ENCODE measurements at regions not wholly inside any gene's neighbourhood (a gene's known extent, or its start where the extent isn't known, plus 50 kb on each side); places are given as distances from the start of the nearest gene placed in this dataset.
"Not testable (repeated sequence)": the region's sequence is repeated elsewhere in the genome, so short reads cannot be mapped to it uniquely, and the experiment has no call there.

DNA sequence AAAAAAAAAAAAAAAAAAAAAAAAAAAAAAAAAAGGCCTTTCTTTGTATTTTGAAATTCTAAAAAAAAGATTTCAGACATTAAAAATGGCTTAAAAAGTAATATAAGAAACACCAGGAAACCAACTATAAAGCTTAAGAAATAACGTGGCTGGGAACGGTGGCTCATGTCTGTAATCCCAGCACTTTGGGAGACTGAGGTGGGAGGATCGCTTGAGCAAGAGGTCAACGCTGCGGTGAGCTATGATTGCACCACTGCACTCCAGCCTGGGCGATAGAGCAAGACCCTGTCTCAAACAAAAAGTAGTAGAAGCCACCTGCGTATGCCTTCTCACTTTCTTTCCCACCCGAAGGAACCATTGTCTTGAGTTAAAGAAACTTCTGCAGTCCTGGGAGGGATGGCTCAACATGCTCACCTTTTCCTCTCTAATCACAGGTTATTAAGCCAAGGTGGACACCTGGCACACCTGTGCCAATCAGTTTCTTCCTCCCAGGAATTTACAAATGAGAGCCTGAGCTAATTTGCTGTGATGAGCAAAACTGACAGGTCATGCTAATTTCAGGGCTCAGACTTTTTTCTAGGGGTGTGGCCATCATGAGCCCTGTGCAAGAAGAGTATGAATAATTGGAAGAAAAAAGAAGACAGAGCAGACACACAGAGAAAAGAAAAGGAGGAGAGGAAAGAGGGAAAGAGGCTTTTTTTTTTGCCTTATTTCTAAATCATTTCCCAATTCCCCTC is 72.0 kb upstream of the PARD3 start:
- Mint-ChIP-seq H3K4me3 (no peak overlapping the region), H3K36me3 (no peaks in the 10 kb centered on the region), H3K9me3 (peaks cover 0 to under 1% (median 0%) of the 10 kb centered on the region in 11 donors), H3K27me3 (peaks cover 0 to 8% (median 5%) of the 10 kb centered on the region in 5 donors), H3K4me1 (peaks cover 0 to 6% (median 0%) of the 10 kb centered on the region in 7 donors), H3K27ac (no peak overlapping the region)
- Histone ChIP-seq H3K36me3 (ENCODE audit: control insufficient read depth in 2 of 3, insufficient read depth in 3 of 3, low read length in 3 of 3) (no peaks in the 10 kb centered on the region), H3K27ac (ENCODE audit: low read depth, low read length) (no peak overlapping the region), H3K4me3 (ENCODE audit: low read length) (no peak overlapping the region), H3K27me3 (ENCODE audit: control insufficient read depth in 2 of 2, insufficient read depth in 2 of 2, low read length in 2 of 2) (no peaks in the 10 kb centered on the region), H3K4me1 (ENCODE audit: control insufficient read depth in 2 of 2, insufficient read depth in 2 of 2, low read length in 2 of 2) (no peaks in the 10 kb centered on the region), H3K9me3 (ENCODE audit: control insufficient read depth in 2 of 3, low read length in 3 of 3) (no peaks in the 10 kb centered on the region)
- ChIA-PET POLR2A (no interaction called here), CTCF (no interaction called here)
- intact Hi-C loops (cut with micrococcal nuclease): no loop called here
- ATAC-seq (no peak), DNase-seq (no peak)

GRCh38 chr10:34885898-34886297 is 70.8 kb upstream of the PARD3 start:
- POLR2A ChIA-PET: no interaction called here
- Histone ChIP-seq H3K4me3 (ENCODE audit: low read length) (no peak overlapping the region), H3K4me1 (ENCODE audit: control insufficient read depth in 2 of 2, insufficient read depth in 2 of 2, low read length in 2 of 2) (no peaks in the 10 kb centered on the region), H3K9me3 (ENCODE audit: control insufficient read depth in 2 of 3, low read length in 3 of 3) (no peaks in the 10 kb centered on the region), H3K36me3 (ENCODE audit: control insufficient read depth in 2 of 3, insufficient read depth in 3 of 3, low read length in 3 of 3) (no peaks in the 10 kb centered on the region), H3K27ac (ENCODE audit: low read depth, low read length) (no peak overlapping the region), H3K27me3 (ENCODE audit: control insufficient read depth in 2 of 2, insufficient read depth in 2 of 2, low read length in 2 of 2) (no peaks in the 10 kb centered on the region)
- Mint-ChIP-seq H3K36me3 (no peaks in the 10 kb centered on the region), H3K27ac (no peak overlapping the region), H3K9me3 (no peaks in the 10 kb centered on the region), H3K4me1 (peaks cover 0 to 6% (median 0%) of the 10 kb centered on the region in 7 donors), H3K27me3 (peaks cover 0 to 8% (median 5%) of the 10 kb centered on the region in 5 donors), H3K4me3 (no peak overlapping the region)
- CTCF ChIA-PET: no interaction called here
- intact Hi-C loops (cut with micrococcal nuclease): no loop called here
- ATAC-seq (no peak), DNase-seq (no peak)

- H3K4me1 Mint-ChIP-seq: peaks cover 0 to 6% (median 0%) of the 10 kb centered on the region in 7 donors
- POLR2A ChIA-PET: no interaction called here
- H3K4me3 Mint-ChIP-seq: no peak overlapping the region
- Histone ChIP-seq H3K9me3 (ENCODE audit: control insufficient read depth in 2 of 3, low read length in 3 of 3) (no peaks in the 10 kb centered on the region), H3K4me1 (ENCODE audit: control insufficient read depth in 2 of 2, insufficient read depth in 2 of 2, low read length in 2 of 2) (no peaks in the 10 kb centered on the region), H3K27ac (ENCODE audit: low read depth, low read length) (no peak overlapping the region), H3K36me3 (ENCODE audit: control insufficient read depth in 2 of 3, insufficient read depth in 3 of 3, low read length in 3 of 3) (no peaks in the 10 kb centered on the region), H3K27me3 (ENCODE audit: control insufficient read depth in 2 of 2, insufficient read depth in 2 of 2, low read length in 2 of 2) (no peaks in the 10 kb centered on the region), H3K4me3 (ENCODE audit: low read length) (no peak overlapping the region)
- peaks cover 0 to 8% (median 5%) of the 10 kb centered on the region in 5 donors for H3K27me3 Mint-ChIP-seq
- DNase-seq (no peak), ATAC-seq (no peak)
- H3K36me3 Mint-ChIP-seq: no peaks in the 10 kb centered on the region
- intact Hi-C loops (cut with micrococcal nuclease): no loop called here
- H3K27ac Mint-ChIP-seq: no peak overlapping the region
- no peaks in the 10 kb centered on the region for H3K9me3 Mint-ChIP-seq
- CTCF ChIA-PET: no interaction called here
Observed at GRCh38 chr10:34885011-34885410, 69.9 kb upstream of the PARD3 start.

GRCh38 chr10:34884272-34884952 is 69.3 kb upstream of the PARD3 start:
- CTCF ChIA-PET: no interaction called here
- Mint-ChIP-seq H3K27me3 (peaks cover 0 to 8% (median 5%) of the 10 kb centered on the region in 5 donors), H3K4me3 (no peak overlapping the region), H3K9me3 (no peaks in the 10 kb centered on the region), H3K36me3 (no peaks in the 10 kb centered on the region), H3K4me1 (peaks cover 0 to 6% (median 0%) of the 10 kb centered on the region in 7 donors), H3K27ac (no peak overlapping the region)
- Histone ChIP-seq H3K27ac (ENCODE audit: low read depth, low read length) (no peak overlapping the region), H3K9me3 (ENCODE audit: control insufficient read depth in 2 of 3, low read length in 3 of 3) (no peaks in the 10 kb centered on the region), H3K4me3 (ENCODE audit: low read length) (no peak overlapping the region), H3K36me3 (ENCODE audit: control insufficient read depth in 2 of 3, insufficient read depth in 3 of 3, low read length in 3 of 3) (no peaks in the 10 kb centered on the region), H3K27me3 (ENCODE audit: control insufficient read depth in 2 of 2, insufficient read depth in 2 of 2, low read length in 2 of 2) (no peaks in the 10 kb centered on the region), H3K4me1 (ENCODE audit: control insufficient read depth in 2 of 2, insufficient read depth in 2 of 2, low read length in 2 of 2) (no peaks in the 10 kb centered on the region)
- no peak for DNase-seq
- intact Hi-C loops (cut with micrococcal nuclease): no loop called here
- ATAC-seq: no peak
- POLR2A ChIA-PET: no interaction called here

DNA sequence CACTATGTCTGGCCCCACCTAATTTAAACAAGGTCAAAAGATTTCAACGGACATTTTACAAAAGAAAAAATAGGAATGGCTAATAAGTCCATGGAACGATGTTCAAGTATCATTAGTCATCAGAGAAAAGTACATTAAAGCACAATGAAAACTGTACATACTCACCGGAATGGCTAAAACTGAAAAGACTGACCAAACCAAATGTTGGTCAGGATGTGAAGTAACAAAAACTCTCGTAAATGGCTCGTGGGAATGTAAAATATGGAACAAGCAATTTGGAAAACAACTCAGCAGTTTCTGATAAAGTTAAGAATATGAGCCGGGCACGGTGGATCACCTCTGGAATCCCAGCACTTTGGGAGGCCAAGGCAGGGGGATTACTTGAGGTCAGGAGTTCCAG is 65.7 kb upstream of the PARD3 start:
- ChIA-PET POLR2A (no interaction called here), CTCF (no interaction called here)
- Mint-ChIP-seq H3K4me1 (peaks cover 0 to 6% (median 0%) of the 10 kb centered on the region in 7 donors), H3K4me3 (no peak overlapping the region), H3K9me3 (no peaks in the 10 kb centered on the region), H3K27ac (no peak overlapping the region), H3K36me3 (no peaks in the 10 kb centered on the region), H3K27me3 (peaks cover 0 to 6% (median 2%) of the 10 kb centered on the region in 5 donors)
- H3K9me3 ChIP-seq (ENCODE audit: control insufficient read depth in 2 of 3, low read length in 3 of 3): no peaks in the 10 kb centered on the region
- no peak overlapping the region for H3K27ac ChIP-seq (ENCODE audit: low read depth, low read length)
- no peak overlapping the region for H3K4me3 ChIP-seq (ENCODE audit: low read length)
- ATAC-seq: no peak
- H3K4me1 ChIP-seq (ENCODE audit: control insufficient read depth in 2 of 2, insufficient read depth in 2 of 2, low read length in 2 of 2): no peaks in the 10 kb centered on the region
- DNase-seq: no peak
- no peaks in the 10 kb centered on the region for H3K36me3 ChIP-seq (ENCODE audit: control insufficient read depth in 2 of 3, insufficient read depth in 3 of 3, low read length in 3 of 3)
- H3K27me3 ChIP-seq (ENCODE audit: control insufficient read depth in 2 of 2, insufficient read depth in 2 of 2, low read length in 2 of 2): no peaks in the 10 kb centered on the region
- intact Hi-C loops (cut with micrococcal nuclease): no loop called here

- CTCF ChIA-PET; DNase-seq; H3K27ac ChIP-seq (ENCODE audit: low read depth, low read length); H3K27me3 Mint-ChIP-seq; H3K4me1 ChIP-seq (ENCODE audit: control insufficient read depth in 2 of 2, insufficient read depth in 2 of 2, low read length in 2 of 2); H3K36me3 Mint-ChIP-seq; POLR2A ChIA-PET; H3K27ac Mint-ChIP-seq; ATAC-seq; H3K9me3 ChIP-seq (ENCODE audit: control insufficient read depth in 2 of 3, low read length in 3 of 3); H3K27me3 ChIP-seq (ENCODE audit: control insufficient read depth in 2 of 2, insufficient read depth in 2 of 2, low read length in 2 of 2); H3K4me1 Mint-ChIP-seq; H3K4me3 Mint-ChIP-seq; H3K36me3 ChIP-seq (ENCODE audit: control insufficient read depth in 2 of 3, insufficient read depth in 3 of 3, low read length in 3 of 3); H3K9me3 Mint-ChIP-seq; intact Hi-C loops (cut with micrococcal nuclease); H3K4me3 ChIP-seq (ENCODE audit: low read length): not testable (repeated sequence)
Observed at GRCh38 chr10:34878651-34879050, 63.6 kb upstream of the PARD3 start.

- ATAC-seq (no peak), DNase-seq (no peak)
- no peak overlapping the region for H3K4me3 ChIP-seq (ENCODE audit: low read length)
- ChIA-PET CTCF (no interaction called here), POLR2A (no interaction called here)
- intact Hi-C loops (cut with micrococcal nuclease): no loop called here
- no peaks in the 10 kb centered on the region for H3K36me3 ChIP-seq (ENCODE audit: control insufficient read depth in 2 of 3, insufficient read depth in 3 of 3, low read length in 3 of 3)
- no peak overlapping the region for H3K27ac ChIP-seq (ENCODE audit: low read depth, low read length)
- H3K4me1 ChIP-seq (ENCODE audit: control insufficient read depth in 2 of 2, insufficient read depth in 2 of 2, low read length in 2 of 2): no peaks in the 10 kb centered on the region
- H3K4me3 Mint-ChIP-seq: no peak overlapping the region
- peaks cover 0 to 22% (median 8%) of the 10 kb centered on the region in 5 donors for H3K27me3 Mint-ChIP-seq
- no peaks in the 10 kb centered on the region for H3K27me3 ChIP-seq (ENCODE audit: control insufficient read depth in 2 of 2, insufficient read depth in 2 of 2, low read length in 2 of 2)
- H3K9me3 Mint-ChIP-seq: no peaks in the 10 kb centered on the region
- peaks cover 0 to 4% (median 0%) of the 10 kb centered on the region in 7 donors for H3K4me1 Mint-ChIP-seq
- H3K9me3 ChIP-seq (ENCODE audit: control insufficient read depth in 2 of 3, low read length in 3 of 3): no peaks in the 10 kb centered on the region
- H3K36me3 Mint-ChIP-seq: no peaks in the 10 kb centered on the region
- no peak overlapping the region for H3K27ac Mint-ChIP-seq
Observed at GRCh38 chr10:34875061-34875460, 60.0 kb upstream of the PARD3 start.
